HCEC 1CT (cell line): ENCODE measurements at regions not wholly inside any gene's neighbourhood (a gene's known extent, or its start where the extent isn't known, plus 50 kb on each side); places are given as distances from the start of the nearest gene placed in this dataset.

ENCODE experiments used
- DNase-seq: peaks from one replicate; pipeline ENCODE4 v3.0.0-alpha.2; 2017

- DNase-seq: no peak
These were observed 171.4 kb upstream of the SERPINE2 start for GRCh38 chr2:224210286-224211180.

GRCh38 chr2:224209555-224210285 is 170.6 kb upstream of the SERPINE2 start:
- DNase-seq: no peak

- DNase-seq: no peak
These were observed 169.4 kb upstream of the SERPINE2 start for GRCh38 chr2:224208443-224208842.

GRCh38 chr2:224208007-224208406 is 168.9 kb upstream of the SERPINE2 start:
- no peak for DNase-seq

GRCh38 chr2:224206816-224207215 is 167.7 kb upstream of the SERPINE2 start:
- DNase-seq: no peak

- no peak for DNase-seq
These were observed 163.3 kb upstream of the SERPINE2 start for GRCh38 chr2:224202281-224202865.

GRCh38 chr2:224198436-224198835 is 159.3 kb upstream of the SERPINE2 start:
- no peak for DNase-seq

GRCh38 chr2:224196810-224197209 is 157.7 kb upstream of the SERPINE2 start:
- peak; percentile 8 for DNase-seq

- DNase-seq: no peak
These were observed 157.0 kb upstream of the SERPINE2 start for GRCh38 chr2:224195925-224196571.

GRCh38 chr2:224194161-224194560 is 155.1 kb upstream of the SERPINE2 start:
- DNase-seq: no peak

- DNase-seq: no peak
These were observed 152.4 kb upstream of the SERPINE2 start for GRCh38 chr2:224191465-224191864.

GRCh38 chr2:224190936-224191270 is 151.8 kb upstream of the SERPINE2 start:
- peak; percentile 36 for DNase-seq

GRCh38 chr2:224190234-224190935 is 151.3 kb upstream of the SERPINE2 start:
- DNase-seq: no peak

- DNase-seq: no peak
These were observed 148.1 kb upstream of the SERPINE2 start for GRCh38 chr2:224187220-224187619.

- no peak for DNase-seq
These were observed 146.0 kb upstream of the SERPINE2 start for GRCh38 chr2:224185023-224185601.

GRCh38 chr2:224183086-224183485 is 144.0 kb upstream of the SERPINE2 start:
- DNase-seq: no peak

- DNase-seq: no peak
These were observed 143.4 kb upstream of the SERPINE2 start for GRCh38 chr2:224182498-224182897.

- no peak for DNase-seq
These were observed 142.6 kb upstream of the SERPINE2 start for GRCh38 chr2:224181534-224182155.

GRCh38 chr2:224180810-224181209 is 141.7 kb upstream of the SERPINE2 start:
- DNase-seq: no peak

- no peak for DNase-seq
These were observed 139.0 kb upstream of the SERPINE2 start for GRCh38 chr2:224178056-224178455.

GRCh38 chr2:224175538-224175937 is 136.5 kb upstream of the SERPINE2 start:
- no peak for DNase-seq

- DNase-seq: no peak
These were observed 135.9 kb upstream of the SERPINE2 start for GRCh38 chr2:224174990-224175389.
